Panc1 (cell line): ENCODE measurements at regions not wholly inside any gene's neighbourhood (a gene's known extent, or its start where the extent isn't known, plus 50 kb on each side); places are given as distances from the start of the nearest gene placed in this dataset.

Experiments
- ATAC-seq: fragments of 200-7000 bp; cut with Tn5 transposase; 2 replicates; pipeline ENCODE4 v1.9.1; 2020; ENCODE audit warnings: mild to moderate bottlenecking, moderate library complexity
- BruUV-seq: library from RNA; stranded (reverse); fragments of 400-500 nt; replicated peaks from 2 replicates; lab custom pipeline; 2021; lab: Mats Ljungman, UMichigan
- CTCF ChIA-PET: fragments of 300-600 bp; sonication (Branson Sonifier 250); formaldehyde crosslinking; loops from one replicate; lab custom pipeline; 2022; ENCODE audit warnings: antibody characterized with exemption; lab: Charles Lee
- POLR2A ChIA-PET: fragments of 300-600 bp; sonication (Branson Sonifier 250); formaldehyde crosslinking; loops from one replicate; lab custom pipeline; 2022; ENCODE audit warnings: antibody characterized with exemption; lab: Charles Lee
- DNase-seq: peaks from one replicate; pipeline ENCODE4 v3.0.0-alpha.2; 2010; ENCODE audit warnings: low read depth, low spot score
- H3K27ac ChIP-seq: 2 replicates; pipeline ENCODE4 v1.5.1; 2011; ENCODE audit warnings: mild to moderate bottlenecking, low read length, inconsistent platforms
- H3K27me3 ChIP-seq: fragments of 200-500 bp; sonication (Bioruptor generic); 2 replicates; pipeline ENCODE4 v1.6.0; 2014; ENCODE audit warnings: low read length, inconsistent platforms; ENCODE audit not compliant: control insufficient read depth, insufficient read depth
- H3K36me3 ChIP-seq: fragments of 200-500 bp; sonication (Bioruptor generic); 2 replicates; pipeline ENCODE4 v1.5.1; 2014; ENCODE audit warnings: inconsistent platforms, mild to moderate bottlenecking, low read length, moderate library complexity; ENCODE audit not compliant: control insufficient read depth, insufficient read depth
- H3K4me1 ChIP-seq: 2 replicates; pipeline ENCODE4 v1.5.1; 2011; ENCODE audit warnings: inconsistent platforms, mild to moderate bottlenecking, low read length, moderate library complexity; ENCODE audit not compliant: control insufficient read depth, insufficient read depth
- H3K4me3 ChIP-seq, 2 experiments: 2 replicates each; pipeline ENCODE4 v1.5.1; 2011 to 2012; ENCODE audit warnings: low read depth in 2 of 2, low read length in 2 of 2, mild to moderate bottlenecking in 2 of 2, inconsistent platforms in 1 of 2, moderate library complexity in 1 of 2
- H3K9me3 ChIP-seq: fragments of 200-500 bp; sonication (Bioruptor generic); 2 replicates; pipeline ENCODE4 v1.5.1; 2014; ENCODE audit warnings: low read depth, mild to moderate bottlenecking, inconsistent platforms, low read length, moderate library complexity; ENCODE audit not compliant: control insufficient read depth, insufficient read depth
- POLR2AphosphoS5 ChIP-seq: IDR thresholded peaks from 2 replicates; pipeline ENCODE4 v1.6.1; 2012; ENCODE audit warnings: mild to moderate bottlenecking, low read depth, low read length, moderate library complexity
- SIN3A ChIP-seq: IDR thresholded peaks from 2 replicates; pipeline ENCODE4 v1.6.1; 2012; ENCODE audit warnings: low read depth, mild to moderate bottlenecking, low read length, moderate library complexity, borderline replicate concordance; ENCODE audit not compliant: insufficient read depth
- TCF7L2 ChIP-seq: IDR thresholded peaks from 2 replicates; pipeline ENCODE4 v1.6.1; 2011; ENCODE audit warnings: mild to moderate bottlenecking, low read depth, low read length, inconsistent platforms
- in situ Hi-C: cut with HindIII; loops from 2 replicates; pipeline ENCODE4 v1.10.0; 2016; ENCODE audit warnings: low sequenced_read_pairs, low pct_unique_long_range_greater_than_20kb
- intact Hi-C: fragments of 100-400 bp; cut with micrococcal nuclease; formaldehyde crosslinking; loops from one replicate; pipeline ENCODE4 v1.10.0; 2022; ENCODE audit not compliant: unreplicated experiment
- TF ChIP-seq, protein P1 (sequence below): fragments of 450-650 bp; IDR thresholded peaks from 2 replicates; pipeline ENCODE4 v1.5.1; 2017; ENCODE audit warnings: mild to moderate bottlenecking
- TF ChIP-seq, protein P2 (sequence below), 2 experiments: IDR thresholded peaks; 2 replicates each; pipeline ENCODE4 v1.6.1; 2011 to 2012; ENCODE audit warnings: low read depth in 2 of 2, control low read depth in 1 of 2, low read length in 1 of 2, mild to moderate bottlenecking in 1 of 2, moderate library complexity in 1 of 2; ENCODE audit not compliant: insufficient read depth in 1 of 2

DNA sequence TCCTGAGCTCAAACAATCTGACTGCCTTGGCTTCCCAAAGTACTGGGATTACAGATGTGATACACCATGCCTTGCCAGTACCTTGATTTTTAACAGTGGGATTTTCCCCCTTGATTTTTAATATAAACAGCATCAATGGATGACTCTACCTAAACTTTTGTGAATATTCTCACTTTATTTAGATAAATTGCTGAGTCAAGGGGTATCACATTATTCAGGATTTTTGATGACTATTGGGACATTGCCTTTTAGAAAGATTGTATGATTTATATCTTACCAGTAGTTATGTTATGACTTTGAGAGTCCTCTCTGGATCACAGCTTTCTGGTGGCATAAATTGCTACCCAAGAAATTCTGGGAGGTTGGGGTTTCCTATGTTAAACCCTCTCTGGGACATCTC, 112.5 kb upstream of the SPAG17 start:
- intact Hi-C loops = no loop called here
- H3K36me3 ChIP-seq = no peaks in the 10 kb centered on the region
- no peak overlapping the region for H3K27ac ChIP-seq
- TF ChIP-seq POLR2AphosphoS5 (no peak), SIN3A (no peak), TCF7L2 (no peak)
- TF ChIP-seq, protein P1, sequence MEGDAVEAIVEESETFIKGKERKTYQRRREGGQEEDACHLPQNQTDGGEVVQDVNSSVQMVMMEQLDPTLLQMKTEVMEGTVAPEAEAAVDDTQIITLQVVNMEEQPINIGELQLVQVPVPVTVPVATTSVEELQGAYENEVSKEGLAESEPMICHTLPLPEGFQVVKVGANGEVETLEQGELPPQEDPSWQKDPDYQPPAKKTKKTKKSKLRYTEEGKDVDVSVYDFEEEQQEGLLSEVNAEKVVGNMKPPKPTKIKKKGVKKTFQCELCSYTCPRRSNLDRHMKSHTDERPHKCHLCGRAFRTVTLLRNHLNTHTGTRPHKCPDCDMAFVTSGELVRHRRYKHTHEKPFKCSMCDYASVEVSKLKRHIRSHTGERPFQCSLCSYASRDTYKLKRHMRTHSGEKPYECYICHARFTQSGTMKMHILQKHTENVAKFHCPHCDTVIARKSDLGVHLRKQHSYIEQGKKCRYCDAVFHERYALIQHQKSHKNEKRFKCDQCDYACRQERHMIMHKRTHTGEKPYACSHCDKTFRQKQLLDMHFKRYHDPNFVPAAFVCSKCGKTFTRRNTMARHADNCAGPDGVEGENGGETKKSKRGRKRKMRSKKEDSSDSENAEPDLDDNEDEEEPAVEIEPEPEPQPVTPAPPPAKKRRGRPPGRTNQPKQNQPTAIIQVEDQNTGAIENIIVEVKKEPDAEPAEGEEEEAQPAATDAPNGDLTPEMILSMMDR = no peak
- TF ChIP-seq, protein P2, sequence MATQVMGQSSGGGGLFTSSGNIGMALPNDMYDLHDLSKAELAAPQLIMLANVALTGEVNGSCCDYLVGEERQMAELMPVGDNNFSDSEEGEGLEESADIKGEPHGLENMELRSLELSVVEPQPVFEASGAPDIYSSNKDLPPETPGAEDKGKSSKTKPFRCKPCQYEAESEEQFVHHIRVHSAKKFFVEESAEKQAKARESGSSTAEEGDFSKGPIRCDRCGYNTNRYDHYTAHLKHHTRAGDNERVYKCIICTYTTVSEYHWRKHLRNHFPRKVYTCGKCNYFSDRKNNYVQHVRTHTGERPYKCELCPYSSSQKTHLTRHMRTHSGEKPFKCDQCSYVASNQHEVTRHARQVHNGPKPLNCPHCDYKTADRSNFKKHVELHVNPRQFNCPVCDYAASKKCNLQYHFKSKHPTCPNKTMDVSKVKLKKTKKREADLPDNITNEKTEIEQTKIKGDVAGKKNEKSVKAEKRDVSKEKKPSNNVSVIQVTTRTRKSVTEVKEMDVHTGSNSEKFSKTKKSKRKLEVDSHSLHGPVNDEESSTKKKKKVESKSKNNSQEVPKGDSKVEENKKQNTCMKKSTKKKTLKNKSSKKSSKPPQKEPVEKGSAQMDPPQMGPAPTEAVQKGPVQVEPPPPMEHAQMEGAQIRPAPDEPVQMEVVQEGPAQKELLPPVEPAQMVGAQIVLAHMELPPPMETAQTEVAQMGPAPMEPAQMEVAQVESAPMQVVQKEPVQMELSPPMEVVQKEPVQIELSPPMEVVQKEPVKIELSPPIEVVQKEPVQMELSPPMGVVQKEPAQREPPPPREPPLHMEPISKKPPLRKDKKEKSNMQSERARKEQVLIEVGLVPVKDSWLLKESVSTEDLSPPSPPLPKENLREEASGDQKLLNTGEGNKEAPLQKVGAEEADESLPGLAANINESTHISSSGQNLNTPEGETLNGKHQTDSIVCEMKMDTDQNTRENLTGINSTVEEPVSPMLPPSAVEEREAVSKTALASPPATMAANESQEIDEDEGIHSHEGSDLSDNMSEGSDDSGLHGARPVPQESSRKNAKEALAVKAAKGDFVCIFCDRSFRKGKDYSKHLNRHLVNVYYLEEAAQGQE (IDR thresholded peaks at IDR 0.05; ENCODE audit: insufficient read depth in 1 of 2, low read depth in 2 of 2, low read length in 1 of 2) = no peak
- ChIA-PET CTCF (no interaction called here), POLR2A (no interaction called here)
- no TSS peak for BruUV-seq
- no peak for ATAC-seq
- in situ Hi-C loops = no loop called here
- H3K4me1 ChIP-seq = no peaks in the 10 kb centered on the region
- no peak overlapping the region for H3K4me3 ChIP-seq
- no peak for DNase-seq
- no peaks in the 10 kb centered on the region for H3K27me3 ChIP-seq
- H3K9me3 ChIP-seq = no peaks in the 10 kb centered on the region

DNA sequence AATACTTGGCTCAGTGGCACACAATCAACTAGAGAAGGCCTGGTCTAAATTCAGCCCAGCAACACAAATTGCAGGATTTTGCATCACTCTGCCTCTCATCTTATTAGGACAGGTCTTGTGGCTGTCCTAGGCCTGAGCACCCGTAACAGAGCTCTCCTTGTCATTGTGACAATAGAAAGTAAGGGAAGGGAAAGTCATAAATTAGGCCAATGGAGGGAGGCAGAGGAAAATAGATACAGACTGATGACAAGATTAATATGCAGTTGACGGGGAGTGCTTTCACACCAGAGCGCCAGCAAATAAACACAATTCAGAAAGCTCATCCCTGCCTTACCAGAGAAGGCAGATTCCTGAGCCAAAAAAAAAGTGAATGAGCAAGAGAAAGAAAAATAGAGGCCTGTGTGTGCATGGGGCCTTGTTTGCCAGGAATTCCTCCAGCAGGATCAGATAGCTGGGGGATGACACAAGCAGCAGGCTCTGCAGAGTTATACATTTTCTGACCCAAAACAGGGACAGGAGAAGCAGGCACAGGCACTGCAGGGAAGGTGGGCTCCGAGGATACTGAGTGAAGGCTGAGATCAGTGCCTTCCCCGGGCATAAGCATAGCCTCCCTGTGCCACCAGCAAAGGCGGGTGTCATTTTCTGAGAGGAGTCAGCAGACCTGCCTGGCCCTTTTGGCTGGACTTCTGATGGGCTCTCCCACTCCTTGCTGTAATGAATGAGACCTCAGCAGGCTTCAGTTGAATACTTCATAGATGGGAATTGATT, 110.0 kb upstream of the SPAG17 start:
- in situ Hi-C loops = no loop called here
- ATAC-seq (no peak), DNase-seq (no peak)
- ChIA-PET CTCF (no interaction called here), POLR2A (no interaction called here)
- Histone ChIP-seq H3K4me1 (no peaks in the 10 kb centered on the region), H3K27ac (no peak overlapping the region), H3K9me3 (no peaks in the 10 kb centered on the region), H3K27me3 (no peaks in the 10 kb centered on the region), H3K4me3 (no peak overlapping the region), H3K36me3 (no peaks in the 10 kb centered on the region)
- intact Hi-C loops = no loop called here
- TF ChIP-seq, protein P1 = no peak
- TF ChIP-seq SIN3A (no peak), TCF7L2 (no peak), POLR2AphosphoS5 (no peak)
- TF ChIP-seq, protein P2 (IDR thresholded peaks at IDR 0.05; ENCODE audit: insufficient read depth in 1 of 2, low read depth in 2 of 2, low read length in 1 of 2) = no peak
- no TSS peak for BruUV-seq
